ENCODE measurements at regions not wholly inside any gene's neighbourhood (a gene's known extent, or its start where the extent isn't known, plus 50 kb on each side); places are given as distances from the start of the nearest gene placed in this dataset.
"Not testable (repeated sequence)": the region's sequence is repeated elsewhere in the genome, so short reads cannot be mapped to it uniquely, and the experiment has no call there.

DNA sequence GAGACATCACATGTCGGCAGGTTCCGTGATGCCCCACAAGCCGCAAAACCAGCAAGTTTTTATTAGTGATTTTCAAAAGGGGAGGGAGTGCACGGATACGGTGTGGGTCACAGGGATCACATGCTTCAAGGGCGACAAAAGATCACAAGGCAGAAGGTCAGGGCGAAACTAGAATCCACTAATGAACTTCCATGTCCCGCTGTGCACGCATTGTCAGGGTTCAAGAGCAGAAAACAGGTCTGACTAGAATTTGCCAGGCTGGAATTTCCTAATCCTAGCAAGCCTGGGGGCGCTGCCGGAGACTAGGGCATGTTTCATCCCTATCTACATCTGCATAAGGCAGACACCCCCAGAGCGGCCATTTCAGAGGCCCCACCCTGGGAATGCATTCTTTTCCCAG lies 225.2 kb downstream of the NPHP4 start:
- DNase-seq (ENCODE audit: low spot score), result not testable (repeated sequence)

DNA sequence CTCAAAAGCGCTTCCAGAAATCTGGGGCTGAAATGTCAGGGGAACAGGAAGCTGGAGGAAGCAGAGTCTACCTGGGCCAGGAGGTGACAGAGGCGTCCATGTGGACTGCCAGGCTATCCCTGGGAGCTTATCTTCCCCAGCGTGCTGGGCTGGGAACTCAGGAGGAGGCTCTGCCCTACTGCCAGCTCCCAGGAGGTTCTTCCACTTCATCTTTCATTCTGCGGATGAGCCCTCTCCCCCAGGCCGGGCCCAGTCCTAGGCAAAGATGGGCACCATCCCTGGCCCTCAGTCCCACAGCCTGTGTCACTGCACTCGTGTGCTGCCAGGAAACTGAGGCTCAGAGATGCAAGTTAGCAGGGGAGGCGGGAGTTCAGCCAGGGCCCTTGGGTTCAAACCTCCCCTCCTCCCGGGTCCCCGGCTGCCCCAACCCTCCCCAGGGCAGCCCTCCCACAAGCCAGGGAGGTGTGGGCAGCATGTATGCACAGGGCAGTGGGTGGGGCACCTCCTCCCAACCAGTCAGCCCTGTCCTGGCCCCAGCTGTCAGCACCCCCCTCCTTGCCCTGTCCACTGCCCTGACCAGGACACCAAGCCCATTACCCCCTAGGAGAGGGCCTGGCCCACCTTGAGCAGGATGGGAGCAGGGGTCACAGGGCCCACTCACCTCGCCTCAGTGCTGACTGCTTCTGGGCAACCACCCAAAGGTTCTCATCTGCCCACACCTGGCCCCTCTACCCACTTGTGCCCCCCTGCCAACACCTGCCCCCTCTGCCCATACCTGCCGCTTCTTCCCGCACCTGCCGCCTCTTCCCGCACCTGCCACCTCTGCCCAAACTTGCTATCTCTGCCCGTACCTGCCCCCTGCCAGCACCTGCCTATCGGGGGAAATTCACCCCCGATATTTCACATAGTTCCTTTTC lies 226.0 kb downstream of the NPHP4 start:
- no peak for DNase-seq (ENCODE audit: low spot score)

DNA sequence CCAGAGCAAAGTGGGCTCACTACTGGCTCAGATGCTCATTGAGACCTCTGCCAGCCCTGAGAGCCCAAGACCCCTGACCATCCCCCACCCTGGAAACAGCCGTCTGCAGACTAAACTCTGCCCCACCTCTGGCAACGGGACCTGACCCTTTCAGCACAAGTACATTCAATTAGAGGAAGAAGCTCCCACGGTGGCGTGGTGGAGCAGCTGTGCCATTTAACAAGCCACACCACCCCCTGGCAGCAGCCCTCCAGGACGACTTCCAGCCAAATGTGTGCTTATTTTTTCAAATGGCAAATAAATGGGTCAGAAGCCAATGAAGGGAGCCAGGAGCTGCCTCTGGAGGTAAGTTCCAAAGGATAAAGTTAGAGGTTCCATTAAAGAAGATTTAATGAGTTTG lies 226.7 kb downstream of the NPHP4 start:
- DNase-seq (ENCODE audit: low spot score), result no peak

DNA sequence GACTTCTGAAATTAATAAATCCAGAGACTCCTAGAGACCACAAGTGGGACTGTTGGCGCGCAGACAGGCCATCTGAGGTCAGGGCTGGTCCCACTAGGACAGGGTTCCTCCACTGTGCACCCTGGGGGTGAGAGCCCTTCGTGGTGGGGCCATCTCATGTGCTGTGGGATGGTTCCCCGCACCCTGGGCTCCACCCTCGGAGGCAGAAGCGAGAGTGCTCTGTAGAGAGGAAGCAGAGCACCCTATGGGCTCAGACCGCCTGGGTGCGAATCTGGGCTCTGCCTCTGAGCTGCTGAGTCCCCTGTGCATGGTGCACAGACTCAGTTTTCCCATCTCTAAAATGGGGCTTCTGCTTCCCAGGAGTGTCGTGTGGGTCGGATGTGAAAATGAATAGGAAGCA lies 227.3 kb downstream of the NPHP4 start:
- DNase-seq (ENCODE audit: low spot score), result no peak

DNA sequence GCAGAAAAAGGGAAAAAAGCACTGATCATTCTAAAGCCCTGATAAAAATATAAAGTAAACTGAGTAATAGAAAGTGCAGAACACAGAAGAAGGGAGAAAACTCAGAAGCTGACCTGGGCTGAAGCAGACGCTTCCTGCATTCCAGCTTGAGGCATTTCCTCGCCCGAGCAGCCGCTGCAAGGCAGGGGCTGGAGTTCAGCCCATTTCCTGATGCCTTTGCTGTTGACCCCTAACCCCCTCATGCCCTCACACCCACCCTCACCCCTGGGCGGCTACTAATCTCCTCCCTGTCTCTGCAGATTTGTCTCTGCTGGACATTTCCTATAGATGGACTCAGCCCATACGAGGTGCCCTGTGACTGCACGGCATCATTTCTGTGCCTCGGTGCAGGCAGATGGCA lies 227.8 kb downstream of the NPHP4 start:
- DNase-seq (ENCODE audit: low spot score), result no peak

DNA sequence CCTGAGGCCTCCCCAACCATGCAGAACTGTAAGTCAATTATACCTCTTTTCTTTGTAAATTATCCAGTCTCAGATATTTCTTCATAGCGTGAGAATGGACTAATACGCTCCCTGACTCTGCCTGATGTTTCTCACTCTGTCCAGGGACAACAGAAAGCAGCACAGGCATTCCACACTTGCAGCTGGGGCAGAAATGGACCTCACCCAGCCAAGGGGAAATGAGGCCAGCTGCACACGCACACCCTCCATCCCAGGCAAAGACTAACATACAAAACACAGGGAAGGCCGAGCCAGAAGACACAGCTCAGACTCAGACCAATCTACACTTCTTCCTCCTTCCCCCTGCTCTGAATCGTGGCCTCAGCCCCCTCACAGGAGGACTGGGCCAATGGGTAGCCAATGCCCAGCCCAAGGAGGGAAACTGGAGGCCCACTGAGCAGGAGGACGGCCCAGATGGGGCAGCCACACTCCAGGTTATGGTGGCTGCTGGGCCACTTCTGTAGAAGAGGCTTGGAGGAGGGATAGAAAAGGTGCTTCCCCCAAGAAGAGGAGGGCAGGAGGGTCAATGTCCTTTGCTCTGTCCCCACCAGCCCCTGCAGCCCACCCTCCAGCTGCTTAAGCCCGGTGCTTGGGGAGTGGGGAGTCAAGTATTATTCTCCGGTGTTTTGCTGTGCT lies 228.4 kb downstream of the NPHP4 start:
- no peak for DNase-seq (ENCODE audit: low spot score)

DNA sequence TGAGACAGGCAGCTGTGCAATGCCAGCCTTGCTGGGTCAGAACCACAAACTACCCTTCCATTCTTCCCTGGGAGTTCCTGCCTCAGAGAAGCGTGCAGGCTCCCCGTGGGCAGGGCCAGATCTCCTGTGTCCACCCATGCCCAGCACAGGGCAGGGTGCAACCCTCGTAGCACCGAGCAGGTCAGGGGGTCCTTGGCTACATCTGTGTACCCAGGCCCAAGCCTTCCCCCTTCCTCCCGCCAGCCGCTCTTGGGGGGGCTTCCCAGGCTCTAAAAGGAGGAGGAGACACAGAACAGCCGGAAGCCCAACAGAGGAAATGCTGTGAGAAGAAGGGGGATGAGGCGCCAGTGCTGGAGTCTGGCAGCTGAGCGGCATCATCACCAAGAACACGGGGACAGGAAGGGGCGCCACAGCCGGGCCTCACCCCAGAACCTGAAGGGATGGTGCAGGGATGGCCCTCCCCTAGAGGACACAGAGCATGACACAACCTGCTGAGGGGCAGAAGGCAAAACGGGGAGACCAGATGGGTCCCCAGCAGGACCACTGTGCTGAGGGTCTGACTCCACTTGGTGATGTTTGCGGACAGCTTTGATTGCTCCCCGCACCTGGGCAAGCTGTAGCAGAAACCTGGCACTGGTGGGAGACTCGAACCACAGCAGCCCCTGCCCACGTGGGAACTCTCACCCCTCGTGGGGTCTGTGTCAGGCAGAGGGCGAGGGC lies 233.2 kb downstream of the NPHP4 start:
- no peak for DNase-seq (ENCODE audit: low spot score)

DNA sequence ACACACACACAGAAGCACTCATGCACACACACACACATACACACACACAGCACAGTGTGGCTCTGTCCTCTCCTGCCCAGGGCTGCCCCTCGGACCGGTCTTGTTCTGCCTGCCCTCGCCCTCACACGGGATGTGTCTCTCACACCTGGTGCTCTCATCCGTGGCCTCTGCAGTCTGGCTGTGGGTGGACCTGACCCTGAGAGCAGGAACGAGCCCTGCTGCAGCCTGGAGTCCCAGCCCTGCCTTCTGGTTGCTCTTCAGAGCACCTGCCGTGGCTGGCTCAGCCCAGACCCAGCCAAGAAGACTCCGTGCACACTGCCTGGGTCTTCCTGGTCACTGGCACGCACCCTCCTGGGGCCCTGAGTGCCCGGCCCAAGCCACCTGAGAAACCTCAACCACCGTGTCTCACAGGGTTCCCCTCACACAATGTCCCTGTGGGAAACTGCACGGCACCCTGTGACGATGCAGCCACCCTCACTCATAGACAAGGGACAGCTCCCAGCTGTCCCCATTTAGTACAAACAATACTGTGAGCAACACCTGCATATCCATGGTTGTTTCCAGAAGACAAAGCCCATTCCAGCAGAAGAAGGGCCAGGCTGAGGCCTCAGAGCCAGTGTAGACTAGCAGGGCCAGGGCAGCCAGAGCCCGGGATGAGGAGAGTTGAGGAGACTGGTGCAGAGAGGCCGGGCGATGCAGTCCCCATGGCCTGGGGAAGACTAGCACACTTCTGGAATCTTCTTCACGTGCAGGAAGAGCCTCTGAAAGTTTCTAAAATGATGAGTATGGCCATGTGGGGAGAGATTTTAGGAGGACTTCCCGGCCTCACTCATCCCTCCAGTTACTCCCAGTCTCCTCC lies 234.0 kb downstream of the NPHP4 start:
- no peak for DNase-seq (ENCODE audit: low spot score)

DNA sequence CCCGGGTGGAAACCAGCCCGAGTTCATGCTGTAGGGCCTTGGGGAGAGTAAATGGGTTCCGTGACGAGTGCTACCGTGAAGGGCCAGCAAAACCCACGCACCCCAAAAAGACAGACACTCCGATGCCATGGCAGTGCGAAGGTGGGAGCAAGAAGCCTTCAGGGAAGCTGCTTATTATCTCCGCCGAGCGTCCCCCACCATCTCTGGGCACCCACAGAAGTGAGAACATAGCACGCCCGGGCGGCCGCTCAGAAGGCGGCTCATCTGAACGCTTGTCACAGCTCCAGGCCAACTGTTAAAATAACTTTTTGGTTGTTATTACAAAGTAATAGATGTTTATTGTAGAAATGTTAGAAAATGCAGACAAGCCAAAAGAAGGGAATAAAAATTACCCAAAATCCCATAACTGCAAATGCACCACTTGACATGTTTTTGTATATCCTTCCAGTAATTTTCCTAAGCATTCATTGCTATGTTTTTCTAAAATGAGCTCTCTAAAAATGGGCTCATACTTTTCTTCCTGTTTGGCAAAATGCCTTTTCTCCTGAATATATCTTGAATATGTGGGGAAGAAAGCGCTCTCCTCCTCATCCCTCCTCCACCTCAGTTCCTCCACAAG lies 234.9 kb downstream of the NPHP4 start:
- no peak for DNase-seq (ENCODE audit: low spot score)

DNA sequence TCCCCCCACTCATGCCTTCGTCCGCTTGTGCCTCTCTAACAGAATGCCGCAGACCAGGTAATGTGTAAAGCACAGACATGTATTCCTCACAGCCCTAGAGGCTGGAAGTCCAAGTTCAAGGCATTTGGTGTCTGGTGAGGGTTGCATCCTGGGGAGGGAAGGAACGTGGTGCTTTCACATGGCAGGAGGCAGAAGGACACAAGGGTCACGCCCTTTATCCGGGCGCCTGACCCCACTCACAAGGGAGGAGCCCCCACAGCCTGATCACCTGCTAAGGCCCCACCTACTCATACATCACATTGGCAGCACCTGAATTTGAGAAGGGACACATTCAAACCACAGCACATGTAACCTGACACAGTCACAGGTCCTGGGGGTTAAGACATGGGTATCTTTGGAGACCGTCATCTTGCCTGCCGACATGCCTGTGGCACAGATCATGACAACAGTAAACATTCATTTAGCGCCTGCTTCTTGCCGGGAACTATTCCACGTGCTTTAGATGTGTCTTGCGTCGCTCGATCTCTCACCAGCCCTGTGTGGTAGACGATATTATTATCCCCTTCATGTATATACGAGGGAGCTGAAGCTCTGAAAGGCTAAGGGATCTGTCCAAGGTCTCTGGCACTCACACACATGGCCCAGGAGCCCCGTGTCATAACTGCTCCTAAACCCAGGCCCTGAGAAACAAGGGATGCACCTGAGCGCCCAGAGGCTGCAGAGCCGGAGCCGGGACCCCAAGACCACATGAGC lies 235.6 kb downstream of the NPHP4 start:
- DNase-seq (ENCODE audit: low spot score), result no peak

DNA sequence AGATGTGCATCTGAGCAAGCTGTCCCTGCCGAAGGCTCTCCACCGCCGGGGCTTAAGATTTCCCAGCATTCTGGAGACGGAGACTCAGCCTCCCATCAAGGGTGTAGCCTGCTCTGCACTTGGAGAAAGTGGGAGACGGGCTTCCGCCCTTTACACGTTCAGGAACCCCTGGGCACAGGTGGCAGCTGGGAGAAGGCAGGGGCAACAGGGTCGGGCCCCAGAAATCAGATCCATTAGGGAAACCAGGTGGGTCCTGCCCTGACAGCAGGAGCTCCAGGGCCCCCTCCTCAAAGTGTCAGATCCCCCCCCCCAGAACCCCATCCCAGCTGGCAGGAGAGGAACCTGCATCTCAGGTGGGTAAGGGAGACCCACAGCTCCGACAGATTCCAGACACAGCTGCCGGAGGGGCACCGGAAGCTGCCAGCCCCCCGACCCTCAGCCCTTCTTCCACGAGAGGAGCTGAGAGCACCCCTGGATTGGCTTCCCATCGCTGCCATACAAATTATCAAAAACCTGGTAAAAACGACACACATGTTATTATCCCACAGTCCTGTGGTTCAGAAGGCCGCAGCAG lies 236.6 kb downstream of the NPHP4 start:
- no peak for DNase-seq (ENCODE audit: low spot score)

DNA sequence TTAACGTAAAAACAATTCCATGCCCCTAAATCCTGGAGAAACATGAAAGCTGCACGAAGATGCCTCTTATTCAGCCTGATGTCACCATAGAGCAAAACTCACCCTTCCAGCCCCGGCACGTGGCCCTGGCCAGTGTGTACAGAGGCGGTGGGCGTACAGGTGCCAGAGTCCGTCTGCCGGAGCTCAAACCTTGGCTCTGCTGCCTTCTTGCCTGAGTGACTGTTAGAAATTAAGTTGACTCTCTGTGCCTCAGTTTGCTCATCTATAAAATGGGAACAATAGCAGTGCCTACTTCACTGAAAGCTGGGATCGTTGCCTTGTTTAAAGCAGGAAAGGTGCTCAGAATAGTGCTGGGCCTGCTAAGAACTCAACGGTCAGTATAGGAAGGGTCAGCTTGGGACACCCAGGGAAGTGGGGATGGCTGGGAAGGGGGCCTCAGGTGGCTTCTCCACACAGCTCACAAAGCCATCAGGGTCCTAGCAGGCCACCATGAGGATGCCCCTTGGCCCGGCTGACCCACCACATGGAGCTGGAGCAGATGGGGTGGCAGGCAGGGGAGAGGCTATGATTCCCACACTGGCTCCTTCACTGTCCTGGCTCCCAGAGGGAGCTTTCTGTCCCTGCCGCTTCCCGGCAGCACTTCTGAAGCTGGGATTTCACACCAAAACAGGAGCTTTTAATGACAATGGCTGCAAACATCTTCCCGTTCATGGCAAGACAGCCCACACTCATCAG lies 237.2 kb downstream of the NPHP4 start:
- DNase-seq (ENCODE audit: low spot score), result no peak

DNA sequence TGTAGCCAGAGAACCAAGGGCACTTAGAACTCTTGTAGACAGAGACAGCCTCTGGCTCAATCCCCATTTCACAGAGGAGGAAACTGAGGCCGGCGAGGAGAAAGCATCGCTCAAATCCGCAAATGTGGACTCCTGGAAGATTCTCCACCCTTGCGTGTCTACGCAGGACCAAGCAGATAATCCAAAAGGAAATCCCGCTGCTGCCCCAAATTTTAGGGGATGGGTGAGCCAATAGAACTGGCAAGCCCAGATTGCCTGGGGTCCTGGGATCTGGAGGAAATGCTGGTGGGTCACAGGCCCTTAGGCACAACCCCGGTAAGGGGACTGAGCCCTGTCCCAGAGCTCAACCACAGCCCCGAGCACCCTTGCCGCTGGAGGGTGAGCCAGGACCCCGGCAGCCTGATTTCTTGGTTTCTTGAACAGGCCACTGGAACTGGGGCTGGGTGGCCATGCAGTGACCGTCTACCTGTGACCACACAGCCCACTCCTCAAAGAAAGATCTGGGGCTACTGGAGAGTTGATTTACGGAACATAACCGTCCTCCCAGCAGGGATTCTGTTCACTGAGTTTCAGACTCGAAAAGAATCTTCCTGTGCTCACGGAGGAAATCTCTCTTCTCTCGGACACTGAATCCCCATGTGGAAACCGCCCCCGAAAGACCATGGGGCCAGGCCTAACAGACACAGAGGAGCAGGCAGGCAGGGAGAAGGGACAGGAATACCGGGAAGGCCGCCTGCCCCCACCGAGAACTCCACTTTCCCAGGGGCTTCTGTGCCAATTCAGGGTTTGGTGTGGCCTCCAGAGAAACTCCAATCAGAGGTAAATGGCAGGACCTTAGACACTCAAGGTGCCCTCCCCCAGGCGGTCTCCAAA lies 238.4 kb downstream of the NPHP4 start:
- DNase-seq (ENCODE audit: low spot score), result no peak

DNA sequence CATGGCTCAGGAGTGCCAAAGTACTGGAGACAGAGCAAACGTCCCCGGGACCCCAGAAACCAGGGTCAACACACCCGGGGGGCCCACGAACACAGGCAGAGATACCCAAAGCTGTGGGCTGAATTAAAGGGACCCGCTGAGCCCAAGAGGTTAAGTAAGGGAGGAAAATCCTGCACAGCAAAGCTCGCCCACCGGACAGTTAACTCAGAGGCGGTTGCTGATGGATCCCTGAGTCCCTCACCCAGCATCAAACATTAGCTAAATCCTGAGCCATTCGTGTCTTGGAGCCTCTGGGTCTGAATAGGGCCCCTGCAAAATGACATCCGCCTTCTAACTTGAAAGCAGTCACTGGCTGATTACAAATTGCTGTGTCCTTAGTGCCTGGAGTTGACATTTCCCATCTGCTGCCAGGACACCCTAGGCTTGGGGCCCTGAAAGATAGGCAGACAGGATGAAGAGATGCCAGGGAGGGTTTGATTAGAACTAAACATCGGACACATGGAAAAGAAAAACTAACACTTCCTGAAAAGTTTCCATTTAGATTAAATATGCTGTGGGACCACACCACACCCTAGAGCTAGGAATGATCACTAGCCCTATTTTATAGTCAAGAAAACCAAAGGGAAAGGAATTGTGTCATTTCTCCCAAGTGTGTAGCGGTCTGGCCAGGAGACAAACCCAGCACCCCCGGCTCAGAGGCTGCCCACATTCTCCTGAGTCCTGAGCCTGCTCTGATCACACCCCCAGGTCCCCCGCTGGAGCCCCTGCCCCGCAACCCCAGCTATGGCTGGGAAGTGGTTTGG lies 239.3 kb downstream of the NPHP4 start:
- DNase-seq (ENCODE audit: low spot score), result no peak

DNA sequence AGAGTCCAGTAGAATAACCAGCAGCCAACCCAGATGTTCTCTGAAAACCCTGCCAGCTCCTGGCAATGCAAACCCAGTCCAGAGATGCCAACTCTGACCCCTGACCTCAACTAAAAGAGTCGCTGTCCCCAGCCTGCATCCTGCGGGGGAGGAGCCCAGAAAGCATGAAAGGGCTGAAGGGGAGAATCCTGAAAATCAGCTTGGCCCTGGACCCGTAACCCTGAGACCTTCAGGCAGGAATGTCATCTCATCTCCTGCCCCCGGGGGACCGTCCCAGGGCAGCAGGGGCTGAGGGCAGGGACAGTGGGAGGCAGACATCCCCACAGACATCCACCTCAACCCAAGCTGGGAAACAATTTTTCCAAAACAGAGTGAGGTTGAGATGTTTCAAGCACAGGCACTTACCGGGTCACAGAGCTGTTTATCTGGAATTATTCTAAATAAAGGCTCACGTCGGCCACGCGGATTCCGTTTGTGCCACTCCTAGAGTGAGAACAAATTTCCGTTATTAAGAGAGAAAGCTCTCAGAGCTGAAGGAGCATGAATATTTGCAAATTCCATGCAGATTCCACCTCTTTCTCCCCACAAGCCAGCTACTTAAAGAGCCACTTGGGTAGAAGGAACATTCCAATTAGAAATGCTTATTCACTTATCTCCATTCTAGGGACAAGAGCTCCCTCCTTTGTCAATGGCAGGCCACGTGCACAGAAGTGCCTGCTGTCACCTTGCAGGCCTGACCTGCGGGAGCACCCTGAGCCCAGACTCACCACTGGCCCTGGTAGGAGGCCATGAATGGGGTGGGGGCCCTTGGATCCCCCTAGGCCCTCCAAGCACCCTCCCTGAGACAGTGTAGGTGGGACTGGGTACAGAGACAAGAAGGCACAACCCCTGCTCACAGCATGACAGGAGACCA lies 240.1 kb downstream of the NPHP4 start:
- no peak for DNase-seq (ENCODE audit: low spot score)

DNA sequence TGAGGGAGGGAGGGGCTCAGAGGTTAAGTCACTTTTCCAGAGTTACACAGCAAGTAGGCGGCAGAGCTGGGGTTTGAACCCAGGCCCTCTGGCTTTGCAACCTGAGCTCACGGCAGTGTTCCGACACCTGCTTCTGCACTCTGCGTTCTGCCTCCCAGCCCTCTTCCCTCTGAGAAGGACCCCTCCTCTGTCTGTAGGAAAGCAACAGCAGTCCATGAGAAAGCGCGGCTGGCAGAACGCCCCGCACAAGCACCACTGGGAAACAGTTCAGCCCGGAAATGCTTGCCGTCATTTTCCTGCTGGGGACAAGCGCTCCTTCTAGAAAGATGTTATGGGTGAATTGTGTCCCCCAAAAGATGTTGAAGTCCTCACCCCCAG lies 241.1 kb downstream of the NPHP4 start:
- DNase-seq (ENCODE audit: low spot score), result no peak
